Esophagus muscularis mucosa (tissue), 4 donors: ENCODE measurements at regions not wholly inside any gene's neighbourhood (a gene's known extent, or its start where the extent isn't known, plus 50 kb on each side); places are given as distances from the start of the nearest gene placed in this dataset.

Experiments used
- DNase-seq: peaks from one replicate; pipeline ENCODE4 v3.0.0-alpha.2; 2017; ENCODE audit errors: extremely low spot score
- H3K27ac ChIP-seq, 4 donors: fragments of 200-600 bp; sonication (generic); replicated peaks in 1 of 4; 1 replicate in 3 of 4; 2 replicates in 1 of 4; pipeline ENCODE4 v1.5.1; 2016 to 2019; ENCODE audit warnings: mild to moderate bottlenecking in 1 of 4
- H3K27me3 ChIP-seq, 4 donors: fragments of 200-600 bp; sonication (generic); one replicate each; pipeline versions ENCODE4 v1.5.1 to v1.6.0; 2016 to 2019
- H3K36me3 ChIP-seq, 4 donors: fragments of 200-600 bp; sonication (generic); one replicate each; pipeline ENCODE4 v1.5.1; 2016 to 2019
- H3K4me1 ChIP-seq, 4 donors: fragments of 200-600 bp; sonication (generic); one replicate each; pipeline ENCODE4 v1.5.1; 2016 to 2019
- H3K4me3 ChIP-seq, 4 donors: fragments of 200-600 bp; sonication (generic); 1 replicate in 2 of 4; 2 replicates in 2 of 4; pipeline ENCODE4 v1.5.1; 2016 to 2019; ENCODE audit warnings: mild to moderate bottlenecking in 4 of 4, moderate library complexity in 1 of 4
- H3K9me3 ChIP-seq, 4 donors: fragments of 200-600 bp; sonication (generic); 1 replicate in 3 of 4; 2 replicates in 1 of 4; pipeline ENCODE4 v1.5.1; 2016 to 2019
- CTCF ChIP-seq, 3 experiments: fragments of 200-600 bp in 2 of 3; fragments of 450-650 bp in 1 of 3; sonication (generic) in 2 of 3; IDR thresholded peaks; one replicate each; pipeline ENCODE4 v1.5.1; 2017 to 2019; ENCODE audit warnings: antibody characterized with exemption in 3 of 3, mild to moderate bottlenecking in 2 of 3, moderate library complexity in 1 of 3
- EP300 ChIP-seq: sonication (generic); formaldehyde crosslinking; IDR thresholded peaks from one replicate; pipeline ENCODE4 v1.6.1; 2017; ENCODE audit warnings: antibody characterized with exemption
- POLR2A ChIP-seq: fragments of 450-650 bp; IDR thresholded peaks from one replicate; pipeline ENCODE4 v1.6.1; 2017; ENCODE audit warnings: antibody characterized with exemption, moderate library complexity, mild to moderate bottlenecking, low read depth
- POLR2AphosphoS5 ChIP-seq, 2 donors: sonication (generic); formaldehyde crosslinking; IDR thresholded peaks; one replicate each; pipeline ENCODE4 v1.6.1; 2017; ENCODE audit warnings: antibody characterized with exemption in 2 of 2
- WGBS: methylation state at CpG from one replicate; pipeline ENCODE4 v1.1.5; 2018; 5-methylcytosine and 5-hydroxymethylcytosine counted together
- intact Hi-C: fragments of 100-400 bp; cut with DNase I; formaldehyde crosslinking; loops from one replicate; pipeline ENCODE4 v1.15.1; 2023

- H3K4me1 ChIP-seq = no peaks in the 10 kb centered on the region
- H3K27me3 ChIP-seq = no peaks in the 10 kb centered on the region
- 91% methylated on average over 4 of the region's 4 CpGs for WGBS
- no peak for TF ChIP-seq POLR2AphosphoS5 (IDR thresholded peaks at IDR 0.05)
- no peak for TF ChIP-seq CTCF (IDR thresholded peaks at IDR 0.05)
- no peak for TF ChIP-seq EP300
- TF ChIP-seq POLR2A = no peak
- intact Hi-C loops = no loop called here
- H3K36me3 ChIP-seq = no peaks in the 10 kb centered on the region
- DNase-seq = peak; percentile 87
- H3K27ac ChIP-seq = no peak overlapping the region
- H3K9me3 ChIP-seq = no peaks in the 10 kb centered on the region
- H3K4me3 ChIP-seq = no peak overlapping the region
Measured at GRCh38 chr13:40329781-40330485, 336.5 kb downstream of the FOXO1 start.

- H3K4me3 ChIP-seq = no peak overlapping the region
- peak; percentile 21 for DNase-seq
- peaks cover 0 to 2% (median under 1%) of the 10 kb centered on the region in 4 donors for H3K4me1 ChIP-seq
- H3K27me3 ChIP-seq = no peaks in the 10 kb centered on the region
- H3K36me3 ChIP-seq = no peaks in the 10 kb centered on the region
- no peak for TF ChIP-seq POLR2A
- TF ChIP-seq EP300 = no peak
- TF ChIP-seq CTCF (IDR thresholded peaks at IDR 0.05) = no peak
- no peak for TF ChIP-seq POLR2AphosphoS5 (IDR thresholded peaks at IDR 0.05)
- no peak overlapping the region for H3K27ac ChIP-seq
- 96% methylated on average over 9 of the region's 9 CpGs for WGBS
- H3K9me3 ChIP-seq = no peaks in the 10 kb centered on the region
- intact Hi-C loops = no loop called here
Measured at GRCh38 chr13:40330950-40331349, 335.5 kb downstream of the FOXO1 start.

- no peaks in the 10 kb centered on the region for H3K36me3 ChIP-seq
- H3K9me3 ChIP-seq = no peaks in the 10 kb centered on the region
- no peaks in the 10 kb centered on the region for H3K27me3 ChIP-seq
- peak; percentile 31 for DNase-seq
- intact Hi-C loops = no loop called here
- no peak overlapping the region for H3K4me3 ChIP-seq
- H3K4me1 ChIP-seq = peaks cover 0 to 10% (median 9%) of the 10 kb centered on the region in 4 donors
- TF ChIP-seq POLR2A = no peak
- no peak overlapping the region for H3K27ac ChIP-seq
Measured at GRCh38 chr13:40331802-40332201, 334.6 kb downstream of the FOXO1 start.

GRCh38 chr13:40333226-40333625, 333.2 kb downstream of the FOXO1 start:
- no peak for TF ChIP-seq POLR2A
- no peak for TF ChIP-seq EP300
- no peak for TF ChIP-seq CTCF (IDR thresholded peaks at IDR 0.05)
- no peak for TF ChIP-seq POLR2AphosphoS5 (IDR thresholded peaks at IDR 0.05)
- Histone ChIP-seq H3K27ac (no peak overlapping the region), H3K4me1 (peaks cover under 1 to 15% (median 14%) of the 10 kb centered on the region in 4 donors), H3K27me3 (no peaks in the 10 kb centered on the region), H3K4me3 (no peak overlapping the region), H3K9me3 (no peaks in the 10 kb centered on the region), H3K36me3 (no peaks in the 10 kb centered on the region)
- peak; percentile 78 for DNase-seq
- 91% methylated on average over 4 of the region's 4 CpGs for WGBS
- intact Hi-C loops = no loop called here

GRCh38 chr13:40334031-40334430, 332.4 kb downstream of the FOXO1 start:
- intact Hi-C loops = no loop called here
- no peaks in the 10 kb centered on the region for H3K36me3 ChIP-seq

More at GRCh38 chr13:40334031-40334430, 332.4 kb downstream of the FOXO1 start:
- H3K4me1 ChIP-seq = peaks cover 9 to 23% (median 18%) of the 10 kb centered on the region in 4 donors
- WGBS = 92% methylated on average over 3 of the region's 3 CpGs
- DNase-seq = peak; percentile 77
- no peaks in the 10 kb centered on the region for H3K27me3 ChIP-seq
- H3K9me3 ChIP-seq = no peaks in the 10 kb centered on the region
- H3K4me3 ChIP-seq = no peak overlapping the region
- no peak overlapping the region for H3K27ac ChIP-seq
- TF ChIP-seq EP300 (no peak), CTCF (IDR thresholded peaks at IDR 0.05) (no peak), POLR2A (no peak), POLR2AphosphoS5 (IDR thresholded peaks at IDR 0.05) (no peak)
